ENCODE measurements at regions not wholly inside any gene's neighbourhood (a gene's known extent, or its start where the extent isn't known, plus 50 kb on each side); places are given as distances from the start of the nearest gene placed in this dataset.

DNA sequence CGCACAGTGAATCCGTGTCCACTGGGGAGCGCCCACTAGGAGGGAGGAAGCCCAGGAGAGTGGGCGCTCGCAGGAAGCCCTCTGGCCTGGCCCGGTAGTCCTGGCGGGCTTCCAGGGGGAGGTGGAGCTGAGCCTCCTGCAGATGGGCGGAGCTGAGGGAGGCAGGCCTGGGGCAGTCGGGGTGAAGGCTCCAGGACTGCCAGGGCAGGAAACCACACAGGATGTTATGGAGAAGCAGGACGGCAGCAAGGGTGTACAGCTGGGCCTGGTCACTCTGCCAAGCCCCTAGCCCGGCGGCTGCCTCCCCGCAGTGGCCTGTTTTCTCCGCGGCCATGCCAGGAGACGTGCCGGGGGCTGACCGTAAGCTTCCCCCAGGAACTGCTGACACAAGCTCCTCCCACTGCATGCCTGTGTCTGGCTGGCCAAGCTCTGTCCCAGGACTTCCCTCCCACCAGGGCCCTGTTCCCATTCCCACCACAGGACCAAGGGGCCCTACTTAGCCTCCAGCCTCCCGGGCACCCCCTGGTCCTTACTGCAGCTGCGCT is 143.4 kb upstream of the C14orf180 start:
- TF ChIP-seq EP300 (conservative IDR thresholded peaks at IDR 0.05; ENCODE audit: poor library complexity, severe bottlenecking) (no peak), TAF1 (IDR thresholded peaks at IDR 0.05; ENCODE audit: low read depth) (no peak), MXI1 (conservative IDR thresholded peaks at IDR 0.05; ENCODE audit: poor library complexity, severe bottlenecking) (no peak), SMC3 (conservative IDR thresholded peaks at IDR 0.05; ENCODE audit: poor library complexity) (no peak), RAD21 (conservative IDR thresholded peaks at IDR 0.05) (no peak), POLR2AphosphoS5 (IDR thresholded peaks at IDR 0.05) (no peak), EZH2 (IDR thresholded peaks at IDR 0.05; ENCODE audit: borderline replicate concordance, insufficient read depth, low read length, poor library complexity, severe bottlenecking) (no peak)
- TF ChIP-seq, protein P1, sequence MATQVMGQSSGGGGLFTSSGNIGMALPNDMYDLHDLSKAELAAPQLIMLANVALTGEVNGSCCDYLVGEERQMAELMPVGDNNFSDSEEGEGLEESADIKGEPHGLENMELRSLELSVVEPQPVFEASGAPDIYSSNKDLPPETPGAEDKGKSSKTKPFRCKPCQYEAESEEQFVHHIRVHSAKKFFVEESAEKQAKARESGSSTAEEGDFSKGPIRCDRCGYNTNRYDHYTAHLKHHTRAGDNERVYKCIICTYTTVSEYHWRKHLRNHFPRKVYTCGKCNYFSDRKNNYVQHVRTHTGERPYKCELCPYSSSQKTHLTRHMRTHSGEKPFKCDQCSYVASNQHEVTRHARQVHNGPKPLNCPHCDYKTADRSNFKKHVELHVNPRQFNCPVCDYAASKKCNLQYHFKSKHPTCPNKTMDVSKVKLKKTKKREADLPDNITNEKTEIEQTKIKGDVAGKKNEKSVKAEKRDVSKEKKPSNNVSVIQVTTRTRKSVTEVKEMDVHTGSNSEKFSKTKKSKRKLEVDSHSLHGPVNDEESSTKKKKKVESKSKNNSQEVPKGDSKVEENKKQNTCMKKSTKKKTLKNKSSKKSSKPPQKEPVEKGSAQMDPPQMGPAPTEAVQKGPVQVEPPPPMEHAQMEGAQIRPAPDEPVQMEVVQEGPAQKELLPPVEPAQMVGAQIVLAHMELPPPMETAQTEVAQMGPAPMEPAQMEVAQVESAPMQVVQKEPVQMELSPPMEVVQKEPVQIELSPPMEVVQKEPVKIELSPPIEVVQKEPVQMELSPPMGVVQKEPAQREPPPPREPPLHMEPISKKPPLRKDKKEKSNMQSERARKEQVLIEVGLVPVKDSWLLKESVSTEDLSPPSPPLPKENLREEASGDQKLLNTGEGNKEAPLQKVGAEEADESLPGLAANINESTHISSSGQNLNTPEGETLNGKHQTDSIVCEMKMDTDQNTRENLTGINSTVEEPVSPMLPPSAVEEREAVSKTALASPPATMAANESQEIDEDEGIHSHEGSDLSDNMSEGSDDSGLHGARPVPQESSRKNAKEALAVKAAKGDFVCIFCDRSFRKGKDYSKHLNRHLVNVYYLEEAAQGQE (IDR thresholded peaks at IDR 0.05; ENCODE audit: borderline replicate concordance): no peak
- TF ChIP-seq, protein P2, sequence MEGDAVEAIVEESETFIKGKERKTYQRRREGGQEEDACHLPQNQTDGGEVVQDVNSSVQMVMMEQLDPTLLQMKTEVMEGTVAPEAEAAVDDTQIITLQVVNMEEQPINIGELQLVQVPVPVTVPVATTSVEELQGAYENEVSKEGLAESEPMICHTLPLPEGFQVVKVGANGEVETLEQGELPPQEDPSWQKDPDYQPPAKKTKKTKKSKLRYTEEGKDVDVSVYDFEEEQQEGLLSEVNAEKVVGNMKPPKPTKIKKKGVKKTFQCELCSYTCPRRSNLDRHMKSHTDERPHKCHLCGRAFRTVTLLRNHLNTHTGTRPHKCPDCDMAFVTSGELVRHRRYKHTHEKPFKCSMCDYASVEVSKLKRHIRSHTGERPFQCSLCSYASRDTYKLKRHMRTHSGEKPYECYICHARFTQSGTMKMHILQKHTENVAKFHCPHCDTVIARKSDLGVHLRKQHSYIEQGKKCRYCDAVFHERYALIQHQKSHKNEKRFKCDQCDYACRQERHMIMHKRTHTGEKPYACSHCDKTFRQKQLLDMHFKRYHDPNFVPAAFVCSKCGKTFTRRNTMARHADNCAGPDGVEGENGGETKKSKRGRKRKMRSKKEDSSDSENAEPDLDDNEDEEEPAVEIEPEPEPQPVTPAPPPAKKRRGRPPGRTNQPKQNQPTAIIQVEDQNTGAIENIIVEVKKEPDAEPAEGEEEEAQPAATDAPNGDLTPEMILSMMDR (IDR thresholded peaks at IDR 0.05; ENCODE audit: poor library complexity, severe bottlenecking): no peak
- no peak overlapping the region for H3K27ac ChIP-seq (ENCODE audit: low read length)
- no peaks in the 10 kb centered on the region for H3F3A ChIP-seq (ENCODE audit: insufficient read depth, low read length, poor library complexity, severe bottlenecking)
- H3K36me3 ChIP-seq (ENCODE audit: insufficient read depth, low read length): no peaks in the 10 kb centered on the region
- no peaks in the 10 kb centered on the region for H3K9me3 ChIP-seq (ENCODE audit: low read length)
- no peaks in the 10 kb centered on the region for H3K9me2 ChIP-seq (ENCODE audit: insufficient read depth, low read length)
- no peaks in the 10 kb centered on the region for H3K79me2 ChIP-seq (replicated peaks; ENCODE audit: insufficient read depth, low read length)
- H3K4me3 ChIP-seq (ENCODE audit: low read length): no peak overlapping the region
- no peaks in the 10 kb centered on the region for H4K20me1 ChIP-seq (ENCODE audit: insufficient read depth)
- H2AFZ ChIP-seq (ENCODE audit: low read depth, low read length): no peak overlapping the region
- no peaks in the 10 kb centered on the region for H3K27me3 ChIP-seq (ENCODE audit: insufficient read depth, low read depth, low read length)
- no peak overlapping the region for H3K4me2 ChIP-seq (ENCODE audit: low read length)
- no peak overlapping the region for H3K9ac ChIP-seq (ENCODE audit: low read length)

DNA sequence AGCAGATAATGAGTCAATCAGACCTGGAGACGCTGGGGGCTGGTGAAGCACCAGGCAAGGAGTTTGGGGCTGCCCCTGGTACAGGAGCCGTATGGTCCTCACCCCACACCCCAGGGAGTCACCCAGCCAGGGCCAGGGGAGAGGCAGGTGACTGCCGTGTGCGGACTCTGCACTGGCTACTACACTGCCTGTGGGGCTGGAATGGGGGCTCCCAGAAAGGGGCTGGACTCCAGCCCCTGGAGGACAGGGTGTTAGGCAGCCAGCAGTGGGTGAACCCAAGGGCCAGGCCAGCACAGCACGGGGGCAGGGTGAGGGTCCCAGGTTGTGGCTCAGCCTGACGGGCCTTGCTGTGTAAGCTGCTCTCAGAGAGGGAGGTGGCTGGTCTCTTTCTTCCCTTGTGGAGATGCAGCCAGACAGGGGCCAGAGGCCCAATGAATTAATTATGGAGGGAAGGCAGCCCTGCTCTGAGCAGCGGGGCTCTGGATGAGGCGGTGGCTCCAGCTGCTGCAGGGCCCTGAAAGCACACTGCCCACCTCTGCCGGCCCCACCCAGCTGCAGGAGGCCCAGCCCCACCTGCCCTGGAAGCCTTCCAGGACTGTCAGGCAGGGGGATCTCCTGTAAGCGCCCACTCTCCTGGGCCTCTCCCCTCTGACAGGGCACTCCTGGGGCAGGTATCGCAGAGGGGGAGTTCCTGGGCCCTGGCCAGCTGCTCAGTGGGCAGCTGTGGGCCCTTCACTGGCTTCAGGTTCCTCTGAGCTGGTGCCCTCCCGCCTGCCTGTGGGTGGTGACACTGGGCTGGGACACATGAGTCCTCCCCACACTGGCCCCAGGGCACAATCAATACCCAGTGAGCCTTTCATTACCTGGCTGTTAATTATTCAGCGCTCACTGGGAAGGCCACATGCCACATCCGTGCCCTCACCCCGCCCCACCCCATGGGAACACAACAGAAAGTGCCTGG is 142.5 kb upstream of the C14orf180 start:
- no peak overlapping the region for H3K9ac ChIP-seq (ENCODE audit: low read length)
- no peaks in the 10 kb centered on the region for H3K9me3 ChIP-seq (ENCODE audit: low read length)
- no peak overlapping the region for H3K4me2 ChIP-seq (ENCODE audit: low read length)
- no peaks in the 10 kb centered on the region for H4K20me1 ChIP-seq (ENCODE audit: insufficient read depth)
- no peaks in the 10 kb centered on the region for H3F3A ChIP-seq (ENCODE audit: insufficient read depth, low read length, poor library complexity, severe bottlenecking)
- H3K79me2 ChIP-seq (replicated peaks; ENCODE audit: insufficient read depth, low read length): no peaks in the 10 kb centered on the region
- no peak overlapping the region for H3K4me3 ChIP-seq (ENCODE audit: low read length)
- H3K9me2 ChIP-seq (ENCODE audit: insufficient read depth, low read length): no peaks in the 10 kb centered on the region
- no peaks in the 10 kb centered on the region for H3K27me3 ChIP-seq (ENCODE audit: insufficient read depth, low read depth, low read length)
- H2AFZ ChIP-seq (ENCODE audit: low read depth, low read length): no peak overlapping the region
- H3K36me3 ChIP-seq (ENCODE audit: insufficient read depth, low read length): no peaks in the 10 kb centered on the region
- TF ChIP-seq TAF1 (IDR thresholded peaks at IDR 0.05; ENCODE audit: low read depth) (no peak), EP300 (conservative IDR thresholded peaks at IDR 0.05; ENCODE audit: poor library complexity, severe bottlenecking) (no peak), RAD21 (conservative IDR thresholded peaks at IDR 0.05) (no peak), MXI1 (conservative IDR thresholded peaks at IDR 0.05; ENCODE audit: poor library complexity, severe bottlenecking) (no peak), POLR2AphosphoS5 (IDR thresholded peaks at IDR 0.05) (no peak), EZH2 (IDR thresholded peaks at IDR 0.05; ENCODE audit: borderline replicate concordance, insufficient read depth, low read length, poor library complexity, severe bottlenecking) (no peak), SMC3 (conservative IDR thresholded peaks at IDR 0.05; ENCODE audit: poor library complexity) (no peak)
- TF ChIP-seq, protein P1 (IDR thresholded peaks at IDR 0.05; ENCODE audit: borderline replicate concordance): no peak
- TF ChIP-seq, protein P2 (IDR thresholded peaks at IDR 0.05; ENCODE audit: poor library complexity, severe bottlenecking): no peak
- H3K27ac ChIP-seq (ENCODE audit: low read length): no peak overlapping the region
